H1 (cell line): ENCODE measurements at regions not wholly inside any gene's neighbourhood (a gene's known extent, or its start where the extent isn't known, plus 50 kb on each side); places are given as distances from the start of the nearest gene placed in this dataset.

Source experiments
- CTCF ChIA-PET: fragments of 300-600 bp; sonication (Branson Sonifier 250); formaldehyde crosslinking; loops from one replicate; lab custom pipeline; 2021; ENCODE audit not compliant: partially characterized antibody; lab: Charles Lee
- POLR2A ChIA-PET: fragments of 300-600 bp; sonication (Branson Sonifier 250); formaldehyde crosslinking; loops from one replicate; lab custom pipeline; 2021; ENCODE audit warnings: inconsistent platforms; ENCODE audit not compliant: partially characterized antibody; lab: Charles Lee
- DNase-seq, 2 experiments: peaks; one replicate each; pipeline versions ENCODE4 v3.0.0 to v3.0.0-alpha.2; 2010 to 2022; ENCODE audit warnings: low spot score in 2 of 2, low read depth in 1 of 2, mixed read lengths in 1 of 2
- FAIRE-seq: peaks from 2 replicates; lab custom pipeline; 2011; peaks lifted over from hg19 to GRCh38; lab: Jason Lieb, UNC
- H2AFZ ChIP-seq: 2 replicates; pipeline ENCODE4 v1.8.1; 2012; ENCODE audit warnings: low read length, inconsistent platforms
- H2AK5ac ChIP-seq: 2 replicates; pipeline ENCODE4 v1.6.1; 2013; ENCODE audit warnings: low read depth, low read length
- H2BK120ac ChIP-seq: replicated peaks from 2 replicates; pipeline ENCODE3; 2013; ENCODE audit warnings: low read depth, low read length, inconsistent platforms
- H2BK12ac ChIP-seq: 2 replicates; pipeline ENCODE4 v1.6.1; 2013; ENCODE audit warnings: low read depth, low read length
- H2BK15ac ChIP-seq: 2 replicates; pipeline ENCODE4 v1.6.1; 2013; ENCODE audit warnings: low read length
- H2BK20ac ChIP-seq: 2 replicates; pipeline ENCODE4 v1.6.1; 2013; ENCODE audit warnings: low read length
- H2BK5ac ChIP-seq: 2 replicates; pipeline ENCODE4 v1.6.1; 2013; ENCODE audit warnings: low read depth, low read length
- H3K14ac ChIP-seq: 2 replicates; pipeline ENCODE4 v1.6.1; 2013; ENCODE audit warnings: inconsistent platforms; ENCODE audit not compliant: insufficient read length
- H3K18ac ChIP-seq: 2 replicates; pipeline ENCODE4 v1.6.1; 2013; ENCODE audit warnings: low read length; ENCODE audit errors: extremely low read depth
- H3K23ac ChIP-seq: 2 replicates; pipeline ENCODE4 v1.6.1; 2013; ENCODE audit warnings: inconsistent platforms; ENCODE audit not compliant: insufficient read length
- H3K23me2 ChIP-seq: 2 replicates; pipeline ENCODE4 v1.6.1; 2013; ENCODE audit warnings: low read depth, low read length
- H3K27ac ChIP-seq: 2 replicates; pipeline ENCODE4 v1.6.1; 2011; ENCODE audit warnings: low read depth, low read length, inconsistent platforms
- H3K27me3 ChIP-seq, 4 experiments: replicated peaks in 1 of 4; 1 replicate in 1 of 4; 2 replicates in 3 of 4; pipeline versions ENCODE4 v1.6.1 to v1.8.1; 2011 to 2013; ENCODE audit warnings: low read length in 3 of 4, mild to moderate bottlenecking in 3 of 4, inconsistent platforms in 2 of 4, mixed read lengths in 2 of 4, moderate library complexity in 1 of 4; ENCODE audit not compliant: control insufficient read depth in 3 of 4, insufficient read depth in 3 of 4; ENCODE audit errors: extremely low read depth in 1 of 4
- H3K36me3 ChIP-seq, 4 experiments: 2 replicates each; pipeline versions ENCODE4 v1.6.1 to v1.8.1; 2011 to 2013; ENCODE audit warnings: mild to moderate bottlenecking in 4 of 4, low read length in 3 of 4, moderate library complexity in 2 of 4, control low read depth in 1 of 4, inconsistent platforms in 1 of 4; ENCODE audit not compliant: insufficient read depth in 4 of 4, control insufficient read depth in 2 of 4
- H3K4ac ChIP-seq: replicated peaks from 2 replicates; pipeline ENCODE3; 2013; ENCODE audit warnings: low read length, low read depth, mixed read lengths, inconsistent platforms; ENCODE audit not compliant: insufficient read length
- H3K4me1 ChIP-seq, 4 experiments: replicated peaks in 1 of 4; 1 replicate in 1 of 4; 2 replicates in 3 of 4; pipeline versions ENCODE4 v1.6.1 to v1.8.1; 2011 to 2013; ENCODE audit warnings: low read length in 3 of 4, inconsistent platforms in 2 of 4, mixed read lengths in 1 of 4; ENCODE audit not compliant: insufficient read depth in 4 of 4, control insufficient read depth in 3 of 4
- H3K4me2 ChIP-seq, 2 experiments: 2 replicates each; pipeline versions ENCODE4 v1.6.1 to v1.8.1; 2011 to 2013; ENCODE audit warnings: low read depth in 2 of 2, low read length in 2 of 2, control low read depth in 1 of 2, inconsistent platforms in 1 of 2, mild to moderate bottlenecking in 1 of 2; ENCODE audit not compliant: insufficient read depth in 1 of 2
- H3K4me3 ChIP-seq, 4 experiments: fragments of 200-600, 300-600 bp in 1 of 4; sonication (generic), shearing (Covaris generic), sonication (Bioruptor Twin) in 1 of 4; 2 replicates each; pipeline versions ENCODE4 v1.5.1 to v1.8.1; 2011 to 2016; ENCODE audit warnings: low read length in 4 of 4, low read depth in 3 of 4, control low read depth in 2 of 4, inconsistent platforms in 2 of 4, mild to moderate bottlenecking in 2 of 4, mixed read lengths in 1 of 4, moderate library complexity in 1 of 4; ENCODE audit not compliant: insufficient read depth in 2 of 4; ENCODE audit errors: extremely low read depth in 1 of 4
- H3K56ac ChIP-seq: replicated peaks from 2 replicates; pipeline ENCODE3; 2013; ENCODE audit warnings: low read depth, mild to moderate bottlenecking, mixed read lengths, low read length, inconsistent platforms; ENCODE audit not compliant: insufficient read length
- H3K79me1 ChIP-seq: 2 replicates; pipeline ENCODE4 v1.6.1; 2013; ENCODE audit warnings: low read depth, low read length, control low read depth
- H3K79me2 ChIP-seq, 2 experiments: 2 replicates each; pipeline versions ENCODE4 v1.6.1 to v1.8.1; 2012 to 2013; ENCODE audit warnings: low read length in 2 of 2, mild to moderate bottlenecking in 2 of 2, inconsistent platforms in 1 of 2; ENCODE audit not compliant: insufficient read depth in 2 of 2, control insufficient read depth in 1 of 2
- H3K9ac ChIP-seq, 4 experiments: replicated peaks in 1 of 4; 1 replicate in 1 of 4; 2 replicates in 3 of 4; pipeline versions ENCODE4 v1.6.1 to v1.8.1; 2011 to 2013; ENCODE audit warnings: low read depth in 3 of 4, low read length in 3 of 4, control low read depth in 2 of 4, mild to moderate bottlenecking in 2 of 4, moderate library complexity in 2 of 4, inconsistent platforms in 1 of 4; ENCODE audit errors: extremely low read depth in 1 of 4
- H3K9me3 ChIP-seq, 2 experiments: 2 replicates each; pipeline versions ENCODE4 v1.6.1 to v1.8.1; 2012 to 2013; ENCODE audit warnings: mild to moderate bottlenecking in 2 of 2, moderate library complexity in 2 of 2, control low read depth in 1 of 2, inconsistent platforms in 1 of 2, low read depth in 1 of 2, low read length in 1 of 2, mixed read lengths in 1 of 2; ENCODE audit not compliant: insufficient read depth in 2 of 2
- H4K20me1 ChIP-seq, 2 experiments: replicated peaks in 1 of 2; 2 replicates each; pipeline versions ENCODE3 to v1.8.1; 2011 to 2013; ENCODE audit warnings: inconsistent platforms in 2 of 2, low read length in 2 of 2, mild to moderate bottlenecking in 1 of 2; ENCODE audit not compliant: insufficient read depth in 2 of 2, control insufficient read depth in 1 of 2
- H4K5ac ChIP-seq: 2 replicates; pipeline ENCODE4 v1.6.1; 2013; ENCODE audit warnings: low read length, low read depth, mixed read lengths, inconsistent platforms; ENCODE audit not compliant: insufficient read length
- H4K8ac ChIP-seq: 2 replicates; pipeline ENCODE4 v1.8.0; 2013; ENCODE audit warnings: mild to moderate bottlenecking, moderate library complexity, low read length, inconsistent platforms; ENCODE audit not compliant: insufficient read depth; ENCODE audit errors: extremely low read depth
- H4K91ac ChIP-seq: replicated peaks from 2 replicates; pipeline ENCODE3; 2013; ENCODE audit warnings: low read length, mixed read lengths, inconsistent platforms; ENCODE audit not compliant: insufficient read length
- BACH1 ChIP-seq: IDR thresholded peaks from 2 replicates; pipeline ENCODE4 v1.6.1; 2012; ENCODE audit warnings: low read length, improper control_type of control experiment
- BRCA1 ChIP-seq: IDR thresholded peaks from 2 replicates; pipeline ENCODE4 v1.6.1; 2012; ENCODE audit warnings: low read depth, low read length, improper control_type of control experiment
- CHD2 ChIP-seq: IDR thresholded peaks from 2 replicates; pipeline ENCODE4 v1.6.1; 2012; ENCODE audit warnings: low read length, improper control_type of control experiment
- FOSL1 ChIP-seq: IDR thresholded peaks from 2 replicates; pipeline ENCODE4 v1.6.1; 2011; ENCODE audit warnings: mild to moderate bottlenecking, low read depth, low read length, moderate library complexity; ENCODE audit not compliant: insufficient read depth
- HDAC6 ChIP-seq: IDR thresholded peaks from one replicate; pipeline ENCODE4 v1.7.1; 2012; ENCODE audit warnings: low read depth, mild to moderate bottlenecking, inconsistent platforms, low read length, moderate library complexity
- PHF8 ChIP-seq: fragments of 200-600 bp; sonication (generic); conservative IDR thresholded peaks from 2 replicates; pipeline ENCODE4 v1.7.1; 2012; ENCODE audit warnings: low read depth, mild to moderate bottlenecking, inconsistent platforms, low read length, moderate library complexity
- RAD21 ChIP-seq, 2 experiments: IDR thresholded peaks in 1 of 2; conservative IDR thresholded peaks in 1 of 2; 2 replicates each; pipeline ENCODE4 v1.6.1; 2011; ENCODE audit warnings: low read depth in 2 of 2, low read length in 2 of 2, improper control_type of control experiment in 1 of 2, inconsistent platforms in 1 of 2, mild to moderate bottlenecking in 1 of 2, moderate library complexity in 1 of 2
- ZNF274 ChIP-seq: IDR thresholded peaks from 2 replicates; pipeline ENCODE4 v1.7.0; 2012; ENCODE audit warnings: low read length, borderline replicate concordance; ENCODE audit errors: extremely low read depth
- WGBS, 2 experiments: shearing (Covaris generic) in 1 of 2; methylation state at CpG; one replicate each; pipeline versions ENCODE4 v1.1.6 to v1.1.7; 2013 to 2015; ENCODE audit warnings: low lambda C conversion rate in 2 of 2, mixed read lengths in 2 of 2, inconsistent platforms in 1 of 2, low coverage in 1 of 2, missing lambda C conversion rate in 1 of 2; ENCODE audit not compliant: insufficient replicate concordance in 2 of 2, insufficient coverage in 1 of 2, insufficient read length in 1 of 2; ENCODE audit errors: extremely low coverage in 1 of 2, missing lambda C conversion rate in 1 of 2; 5-methylcytosine and 5-hydroxymethylcytosine counted together

DNA sequence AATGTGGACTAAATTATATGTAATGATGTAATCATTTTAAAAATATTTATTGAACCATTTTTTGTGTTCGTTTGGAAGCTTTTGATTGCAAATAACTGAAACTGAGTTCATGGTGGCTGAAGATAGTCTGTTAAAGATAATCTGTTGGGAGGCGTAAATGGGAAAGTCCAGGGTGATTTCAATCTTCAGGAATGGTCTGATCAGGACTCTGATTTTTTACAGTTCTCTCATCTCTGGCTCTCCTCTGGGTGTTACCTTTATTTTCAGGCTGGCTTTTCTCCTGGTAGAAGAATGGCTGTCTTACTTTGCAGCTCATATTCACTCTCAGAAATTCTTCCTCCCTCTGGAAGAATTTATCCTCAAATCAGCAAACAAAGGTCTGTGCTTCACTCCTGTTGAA, 199.0 kb upstream of the LEF1 start:
- no peaks in the 10 kb centered on the region for H3K27me3 ChIP-seq
- H3K4ac ChIP-seq = no peak overlapping the region
- peak overlapping the region; percentile 70; the same call in 1 of the 2 replicates for H2AFZ ChIP-seq
- H3K23me2 ChIP-seq = no peaks in the 10 kb centered on the region
- no peak overlapping the region for H3K27ac ChIP-seq
- H3K36me3 ChIP-seq = no peaks in the 10 kb centered on the region
- TF ChIP-seq FOSL1 (no peak), BACH1 (no peak), RAD21 (IDR thresholded peaks at IDR 0.05 in 1 of 2, conservative IDR thresholded peaks at IDR 0.05 in 1 of 2; ENCODE audit: low read depth in 2 of 2, low read length in 2 of 2) (no peak), PHF8 (no peak), ZNF274 (no peak), CHD2 (no peak), BRCA1 (no peak), HDAC6 (no peak)
- TF ChIP-seq, all 59 proteins: peak for 0
- Histone ChIP-seq H3K9me3 (no peaks in the 10 kb centered on the region), H3K18ac (no peak overlapping the region), H3K9ac (no peak overlapping the region), H4K91ac (no peak overlapping the region), H2BK120ac (no peak overlapping the region), H4K20me1 (no peaks in the 10 kb centered on the region), H3K23ac (no peak overlapping the region), H3K14ac (no peak overlapping the region), H4K8ac (no peak overlapping the region), H3K56ac (no peak overlapping the region), H2BK20ac (no peak overlapping the region), H3K4me3 (no peak overlapping the region), H3K79me2 (no peaks in the 10 kb centered on the region), H2BK12ac (no peak overlapping the region), H2BK5ac (no peak overlapping the region), H2AK5ac (no peak overlapping the region), H3K4me1 (peaks cover 0 to 4% (median 0%) of the 10 kb centered on the region in 4 experiments; a peak in 1 of 7 replicates), H2BK15ac (no peak overlapping the region), H3K79me1 (no peaks in the 10 kb centered on the region), H3K4me2 (no peak overlapping the region), H4K5ac (no peak overlapping the region)
- DNase-seq (no peak), FAIRE-seq (no peak)
- WGBS, 2 experiments = 88% methylated on average over 2 of the region's 2 CpGs; no CpG with 5 or more reads in 1 of the 2 experiments
- CTCF ChIA-PET = interaction anchor here (0.6 to 1.5 kb wide), 4 partner anchors 17 to 547 kb away, joined by 3 to 4 read pairs (median 4); no protein-coding TSS in a partner anchor
- POLR2A ChIA-PET = interaction anchor here (0.6 kb wide), 1 partner anchor 9 kb away, joined by 3 read pairs; no protein-coding TSS in a partner anchor
